ENCODE measurements at regions not wholly inside any gene's neighbourhood (a gene's known extent, or its start where the extent isn't known, plus 50 kb on each side); places are given as distances from the start of the nearest gene placed in this dataset.

GRCh38 chrX:5117816-5118215 is 1110.9 kb downstream of the NLGN4X start:
- Histone ChIP-seq H3K27ac (ENCODE audit: insufficient read depth, low read length) (no peak overlapping the region), H4K5ac (ENCODE audit: low read depth, low read length) (no peak overlapping the region), H3K4me1 (ENCODE audit: control insufficient read depth, insufficient read depth, low read length) (no peaks in the 10 kb centered on the region), H2AK9ac (replicated peaks; ENCODE audit: low read depth, low read length, poor library complexity) (no peak overlapping the region), H2AFZ (replicated peaks; ENCODE audit: low read length, poor library complexity) (no peak overlapping the region), H2AK5ac (ENCODE audit: low read depth, low read length) (no peak overlapping the region), H3K23ac (ENCODE audit: low read depth, low read length) (no peak overlapping the region), H3K4me2 (ENCODE audit: low read depth, low read length) (no peak overlapping the region), H3K9me3 (ENCODE audit: control insufficient read depth, insufficient read depth, low read length) (0 out of 2 replicates have a peak, but pooled peaks cover 5% of the 10 kb centered on the region), H3K18ac (ENCODE audit: low read depth, low read length) (no peak overlapping the region), H4K8ac (ENCODE audit: low read depth in 2 of 2, low read length in 2 of 2) (no peak overlapping the region), H2BK120ac (ENCODE audit: low read depth, low read length) (no peak overlapping the region), H4K91ac (ENCODE audit: insufficient read depth, low read depth, low read length) (no peak overlapping the region), H3K14ac (replicated peaks; ENCODE audit: low read depth, low read length) (no peak overlapping the region), H2BK15ac (ENCODE audit: low read depth, low read length) (no peak overlapping the region), H3K27me3 (ENCODE audit: control insufficient read depth, insufficient read depth, low read length) (no peaks in the 10 kb centered on the region), H3K9me1 (ENCODE audit: insufficient read depth, low read length) (no peaks in the 10 kb centered on the region), H3K4me3 (ENCODE audit: insufficient read depth, low read depth, low read length) (no peak overlapping the region), H3K9ac (ENCODE audit: low read depth, low read length) (no peak overlapping the region), H4K20me1 (ENCODE audit: insufficient read depth, low read length) (no peaks in the 10 kb centered on the region), H3K56ac (ENCODE audit: extremely low read depth, insufficient read depth, low read length) (no peak overlapping the region), H3K4ac (ENCODE audit: low read depth, low read length) (no peak overlapping the region), H2BK20ac (ENCODE audit: low read depth, low read length) (no peak overlapping the region), H2BK5ac (ENCODE audit: low read depth, low read length, poor library complexity, severe bottlenecking) (no peak overlapping the region), H3K79me1 (ENCODE audit: low read depth in 1 of 2, low read length in 2 of 2) (no peaks in the 10 kb centered on the region), H3K36me3 (ENCODE audit: control insufficient read depth, insufficient read depth, low read length) (no peaks in the 10 kb centered on the region)
- DNase-seq (no peak), ATAC-seq (ENCODE audit: low read depth) (no peak)
- dilution Hi-C loops (cut with HindIII; ENCODE audit: low sequenced_read_pairs, unreplicated experiment) (no loop called here), intact Hi-C loops (cut with micrococcal nuclease) (no loop called here), in situ Hi-C loops (cut with MboI; ENCODE audit: low sequenced_read_pairs) (no loop called here)
- no CpG with 5 or more reads among the region's 4 CpGs for WGBS, 2 experiments (ENCODE audit: extremely low coverage in 2 of 2, insufficient read length in 1 of 2)
- no TSS peak for BruUV-seq (replicated peaks)
- ChIA-PET CTCF (no interaction called here), POLR2A (ENCODE audit: unreplicated experiment) (no interaction called here)
- no peak for TF ChIP-seq CHD1 (IDR thresholded peaks at IDR 0.05; ENCODE audit: low read depth, low read length)

All from IMR-90 (cell line).